HG03571 (cell line): ENCODE measurements at regions not wholly inside any gene's neighbourhood (a gene's known extent, or its start where the extent isn't known, plus 50 kb on each side); places are given as distances from the start of the nearest gene placed in this dataset.
"Not testable (repeated sequence)": the region's sequence is repeated elsewhere in the genome, so short reads cannot be mapped to it uniquely, and the experiment has no call there.

Experiments
- ATAC-seq: cut with Tn5 transposase; IDR thresholded peaks from one replicate; pipeline ENCODE4 v1.9.1; 2021; ENCODE audit not compliant: unreplicated experiment

GRCh38 chr9:78437806-78438205 lies 140.9 kb downstream of the PSAT1 start:
- ATAC-seq, result no peak

- no peak for ATAC-seq
Observed at GRCh38 chr9:78438211-78438610, 141.3 kb downstream of the PSAT1 start.

GRCh38 chr9:78438780-78439179 lies 141.9 kb downstream of the PSAT1 start:
- no peak for ATAC-seq

- ATAC-seq, result peak; percentile 71
Observed at GRCh38 chr9:78439190-78439865, 142.4 kb downstream of the PSAT1 start.

- no peak for ATAC-seq
Observed at GRCh38 chr9:78439866-78440830, 143.2 kb downstream of the PSAT1 start.

- no peak for ATAC-seq
Observed at GRCh38 chr9:78441396-78441795, 144.5 kb downstream of the PSAT1 start.

- ATAC-seq, result no peak
Observed at GRCh38 chr9:78441822-78442431, 145.0 kb downstream of the PSAT1 start.

- ATAC-seq, result not testable (repeated sequence)
Observed at GRCh38 chr9:78442577-78442976, 145.7 kb downstream of the PSAT1 start.

- no peak for ATAC-seq
Observed at GRCh38 chr9:78443946-78444345, 147.0 kb downstream of the PSAT1 start.

- no peak for ATAC-seq
Observed at GRCh38 chr9:78448960-78449673, 152.2 kb downstream of the PSAT1 start.

- no peak for ATAC-seq
Observed at GRCh38 chr9:78453450-78453849, 156.5 kb downstream of the PSAT1 start.

- no peak for ATAC-seq
Observed at GRCh38 chr9:78462611-78463010, 165.7 kb downstream of the PSAT1 start.

- ATAC-seq, result no peak
Observed at GRCh38 chr9:78463750-78464149, 166.8 kb downstream of the PSAT1 start.

- ATAC-seq, result no peak
Observed at GRCh38 chr9:78468231-78468630, 171.3 kb downstream of the PSAT1 start.

GRCh38 chr9:78468974-78469576 lies 172.2 kb downstream of the PSAT1 start:
- ATAC-seq, result no peak

- no peak for ATAC-seq
Observed at GRCh38 chr9:78470216-78470615, 173.3 kb downstream of the PSAT1 start.

GRCh38 chr9:78470741-78471140 lies 173.8 kb downstream of the PSAT1 start:
- no peak for ATAC-seq

- ATAC-seq, result no peak
Observed at GRCh38 chr9:78472111-78472510, 175.2 kb downstream of the PSAT1 start.

GRCh38 chr9:78479441-78479840 lies 182.5 kb downstream of the PSAT1 start:
- no peak for ATAC-seq

- no peak for ATAC-seq
Observed at GRCh38 chr9:78486661-78487060, 189.7 kb downstream of the PSAT1 start.

GRCh38 chr9:78490231-78490630 lies 193.3 kb downstream of the PSAT1 start:
- ATAC-seq, result no peak
